HCT116 (cell line): ENCODE measurements at regions not wholly inside any gene's neighbourhood (a gene's known extent, or its start where the extent isn't known, plus 50 kb on each side); places are given as distances from the start of the nearest gene placed in this dataset.

Experiments
- ATAC-seq: fragments of 200-7000 bp; cut with Tn5 transposase; 2 replicates; pipeline ENCODE4 v1.9.1; 2020; ENCODE audit warnings: mild to moderate bottlenecking, moderate library complexity
- BruUV-seq: library from RNA; stranded (reverse); fragments of 400-500 nt; replicated peaks from 2 replicates; lab custom pipeline; 2021; lab: Mats Ljungman, UMichigan
- CTCF ChIA-PET: fragments of 300-600 bp; sonication (Branson Sonifier 250); formaldehyde crosslinking; loops from one replicate; lab custom pipeline; 2021; ENCODE audit warnings: antibody characterized with exemption; lab: Charles Lee
- POLR2A ChIA-PET: fragments of 300-600, 350-600 bp; sonication (Branson Sonifier 250); formaldehyde crosslinking; loops from one replicate; lab custom pipeline; 2021; ENCODE audit warnings: antibody characterized with exemption; lab: Charles Lee
- RAD21 ChIA-PET, 2 experiments: fragments of 300-600 bp; sonication (Branson Sonifier 250); formaldehyde crosslinking; loops; one replicate each; lab custom pipeline; 2023; ENCODE audit warnings: low total read pairs in 2 of 2; ENCODE audit not compliant: uncharacterized antibody in 2 of 2, unreplicated experiment in 2 of 2, low non-redundant PET in 1 of 2; lab: Charles Lee
- DNase-seq: peaks from one replicate; pipeline ENCODE4 v3.0.0-alpha.2; 2010; ENCODE audit warnings: low read depth, low spot score
- H2AFZ ChIP-seq: fragments of 200-600 bp; shearing (Covaris generic), sonication (generic); 2 replicates; pipeline ENCODE4 v1.6.1; 2017; ENCODE audit warnings: low read depth, mixed run types, mixed read lengths, antibody characterized with exemption, low read length; ENCODE audit not compliant: poor library complexity, severe bottlenecking
- H3K27ac ChIP-seq: 2 replicates; pipeline ENCODE4 v1.5.1; 2012; ENCODE audit warnings: low read depth, low read length
- H3K27me3 ChIP-seq: fragments of 200-600 bp; sonication (generic); 2 replicates; pipeline ENCODE4 v1.6.1; 2016; ENCODE audit warnings: mixed run types, low read length, mixed read lengths; ENCODE audit not compliant: insufficient read depth
- H3K36me3 ChIP-seq, 2 experiments: fragments of 200-500 bp in 1 of 2; fragments of 200-600 bp in 1 of 2; sonication (Bioruptor generic) in 1 of 2; sonication (generic) in 1 of 2; 2 replicates each; pipeline versions ENCODE4 v1.5.1 to v1.6.1; 2014 to 2016; ENCODE audit warnings: low read length in 2 of 2, inconsistent platforms in 1 of 2, mixed read lengths in 1 of 2, mixed run types in 1 of 2; ENCODE audit not compliant: insufficient read depth in 2 of 2, control insufficient read depth in 1 of 2
- H3K4me1 ChIP-seq, 2 experiments: fragments of 200-600 bp in 1 of 2; sonication (generic) in 1 of 2; 2 replicates each; pipeline versions ENCODE4 v1.5.1 to v1.6.1; 2012 to 2017; ENCODE audit warnings: low read length in 2 of 2, inconsistent platforms in 1 of 2, mild to moderate bottlenecking in 1 of 2, mixed read lengths in 1 of 2, mixed run types in 1 of 2, moderate library complexity in 1 of 2; ENCODE audit not compliant: insufficient read depth in 2 of 2, control insufficient read depth in 1 of 2
- H3K4me2 ChIP-seq: fragments of 200-600 bp; sonication (generic); 2 replicates; pipeline ENCODE4 v1.6.1; 2017; ENCODE audit warnings: mixed run types, low read length, mixed read lengths
- H3K4me3 ChIP-seq, 2 experiments: fragments of 200-600 bp in 1 of 2; sonication (generic) in 1 of 2; replicated peaks in 1 of 2; 2 replicates each; pipeline ENCODE4 v1.5.1; 2011 to 2016; ENCODE audit warnings: low read length in 2 of 2, control low read depth in 1 of 2, low read depth in 1 of 2, mild to moderate bottlenecking in 1 of 2, mixed read lengths in 1 of 2, mixed run types in 1 of 2
- H3K79me2 ChIP-seq: fragments of 200-600 bp; sonication (generic); 2 replicates; pipeline ENCODE4 v1.6.1; 2017; ENCODE audit warnings: mild to moderate bottlenecking, mixed run types, low read length, moderate library complexity, mixed read lengths; ENCODE audit not compliant: insufficient read depth
- H3K9ac ChIP-seq: fragments of 200-600 bp; sonication (generic); 2 replicates; pipeline ENCODE4 v1.6.1; 2016; ENCODE audit warnings: low read length, mixed read lengths
- H3K9me2 ChIP-seq: fragments of 200-600 bp; sonication (generic), shearing (Covaris generic); 2 replicates; pipeline ENCODE4 v1.6.1; 2017; ENCODE audit warnings: mixed run types, mild to moderate bottlenecking, moderate library complexity; ENCODE audit not compliant: insufficient read depth
- H3K9me3 ChIP-seq, 2 experiments: fragments of 200-500 bp in 1 of 2; fragments of 200-600 bp in 1 of 2; sonication (Bioruptor generic) in 1 of 2; sonication (generic) in 1 of 2; 2 replicates each; pipeline ENCODE4 v1.6.1; 2014 to 2017; ENCODE audit warnings: low read length in 2 of 2, mixed read lengths in 2 of 2, inconsistent platforms in 1 of 2, low read depth in 1 of 2, mild to moderate bottlenecking in 1 of 2, mixed run types in 1 of 2, moderate library complexity in 1 of 2; ENCODE audit not compliant: control insufficient read depth in 1 of 2, insufficient read depth in 1 of 2
- H4K20me1 ChIP-seq: fragments of 200-600 bp; sonication (generic), shearing (Covaris generic); 2 replicates; pipeline ENCODE4 v1.6.1; 2017; ENCODE audit warnings: mixed run types, mild to moderate bottlenecking, moderate library complexity; ENCODE audit not compliant: insufficient read depth
- CBX3 ChIP-seq: IDR thresholded peaks from 2 replicates; pipeline ENCODE4 v1.6.1; 2012; ENCODE audit warnings: low read depth
- CEBPB ChIP-seq: IDR thresholded peaks from 2 replicates; pipeline ENCODE4 v1.6.1; 2012; ENCODE audit warnings: low read depth
- EGR1 ChIP-seq: IDR thresholded peaks from 2 replicates; pipeline ENCODE4 v1.6.1; 2012; ENCODE audit warnings: low read depth
- ELF1 ChIP-seq: IDR thresholded peaks from 2 replicates; pipeline ENCODE4 v1.6.1; 2012; ENCODE audit warnings: low read depth, borderline replicate concordance
- FOSL1 ChIP-seq: IDR thresholded peaks from 2 replicates; pipeline ENCODE4 v1.6.1; 2012; ENCODE audit warnings: low read depth
- JUND ChIP-seq: IDR thresholded peaks from 2 replicates; pipeline ENCODE4 v1.6.1; 2012
- RAD21 ChIP-seq: IDR thresholded peaks from 2 replicates; pipeline ENCODE4 v1.6.1; 2012; ENCODE audit warnings: low read depth, mild to moderate bottlenecking
- SIN3A ChIP-seq: IDR thresholded peaks from 2 replicates; pipeline ENCODE4 v1.6.1; 2012; ENCODE audit warnings: low read depth
- SP1 ChIP-seq: IDR thresholded peaks from 2 replicates; pipeline ENCODE4 v1.6.1; 2012; ENCODE audit warnings: low read depth
- SRF ChIP-seq: IDR thresholded peaks from 2 replicates; pipeline ENCODE4 v1.6.1; 2012; ENCODE audit warnings: low read depth
- TCF7L2 ChIP-seq: IDR thresholded peaks from 2 replicates; pipeline ENCODE4 v1.7.0; 2011; ENCODE audit warnings: borderline replicate concordance, inconsistent platforms; ENCODE audit not compliant: insufficient read depth, insufficient read length; ENCODE audit errors: extremely low read depth
- ZFX ChIP-seq: fragments of 450-650 bp; IDR thresholded peaks from 2 replicates; pipeline ENCODE4 v1.6.1; 2017
- ZNF274 ChIP-seq: fragments of 200-500 bp; sonication (Bioruptor generic); IDR thresholded peaks from 2 replicates; pipeline ENCODE4 v1.6.1; 2014; ENCODE audit warnings: mild to moderate bottlenecking, low read depth, low read length, inconsistent platforms
- intact Hi-C: fragments of 100-400 bp; cut with micrococcal nuclease; formaldehyde crosslinking; loops from 2 replicates; pipeline ENCODE4 v1.10.0; 2022
- TF ChIP-seq, protein P1 (sequence below): IDR thresholded peaks from 2 replicates; pipeline ENCODE4 v1.6.1; 2012; ENCODE audit warnings: low read depth
- TF ChIP-seq, protein P2 (sequence below): IDR thresholded peaks from 2 replicates; pipeline ENCODE4 v1.6.1; 2011; ENCODE audit warnings: mild to moderate bottlenecking, low read length, moderate library complexity; ENCODE audit not compliant: insufficient replicate concordance; ENCODE audit errors: extremely low read depth
- TF ChIP-seq, protein P3 (sequence below): IDR thresholded peaks from 2 replicates; pipeline ENCODE4 v1.6.1; 2012
- TF ChIP-seq, protein P4 (sequence below): IDR thresholded peaks from 2 replicates; pipeline ENCODE4 v1.6.1; 2012
- TF ChIP-seq, protein P5 (sequence below), 3 experiments: fragments of 200-600 bp in 1 of 3; sonication (generic) in 1 of 3; IDR thresholded peaks in 2 of 3; conservative IDR thresholded peaks in 1 of 3; 2 replicates each; pipeline ENCODE4 v1.5.1; 2012 to 2017; ENCODE audit warnings: low read depth in 2 of 3, low read length in 2 of 3, antibody characterized with exemption in 1 of 3, borderline replicate concordance in 1 of 3, control low read depth in 1 of 3, mild to moderate bottlenecking in 1 of 3, mixed read lengths in 1 of 3, mixed run types in 1 of 3, moderate library complexity in 1 of 3; ENCODE audit not compliant: insufficient read depth in 1 of 3

DNA sequence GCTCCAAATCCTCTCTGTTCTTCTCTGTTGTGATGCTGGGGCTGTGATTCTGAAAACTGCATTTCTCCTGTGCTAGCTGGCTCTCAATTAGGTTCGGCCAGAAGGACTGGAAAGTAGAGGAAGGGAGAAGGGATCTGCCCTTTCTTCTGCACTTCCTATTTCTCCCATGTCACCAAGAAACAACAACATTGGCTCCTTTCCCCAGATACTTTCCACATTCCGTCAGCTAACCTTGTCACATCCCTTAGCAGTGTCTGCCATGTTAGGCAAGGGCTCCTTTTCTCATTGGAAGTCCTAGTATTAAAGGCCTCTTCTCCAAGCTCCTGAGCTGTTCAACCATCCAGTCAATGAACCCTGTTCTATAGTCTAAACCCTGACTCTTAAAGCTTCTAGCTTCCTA lies 171.1 kb downstream of the ZNF621 start:
- H3K9ac ChIP-seq = no peak overlapping the region
- ChIA-PET CTCF (no interaction called here), RAD21 (no interaction called here), POLR2A (no interaction called here)
- H2AFZ ChIP-seq = no peak overlapping the region
- H3K4me1 ChIP-seq = no peaks in the 10 kb centered on the region
- H3K79me2 ChIP-seq = no peaks in the 10 kb centered on the region
- intact Hi-C loops = no loop called here
- H3K4me3 ChIP-seq = no peak overlapping the region
- TF ChIP-seq ZNF274 = no peak
- TF ChIP-seq SIN3A = no peak
- TF ChIP-seq, protein P1, sequence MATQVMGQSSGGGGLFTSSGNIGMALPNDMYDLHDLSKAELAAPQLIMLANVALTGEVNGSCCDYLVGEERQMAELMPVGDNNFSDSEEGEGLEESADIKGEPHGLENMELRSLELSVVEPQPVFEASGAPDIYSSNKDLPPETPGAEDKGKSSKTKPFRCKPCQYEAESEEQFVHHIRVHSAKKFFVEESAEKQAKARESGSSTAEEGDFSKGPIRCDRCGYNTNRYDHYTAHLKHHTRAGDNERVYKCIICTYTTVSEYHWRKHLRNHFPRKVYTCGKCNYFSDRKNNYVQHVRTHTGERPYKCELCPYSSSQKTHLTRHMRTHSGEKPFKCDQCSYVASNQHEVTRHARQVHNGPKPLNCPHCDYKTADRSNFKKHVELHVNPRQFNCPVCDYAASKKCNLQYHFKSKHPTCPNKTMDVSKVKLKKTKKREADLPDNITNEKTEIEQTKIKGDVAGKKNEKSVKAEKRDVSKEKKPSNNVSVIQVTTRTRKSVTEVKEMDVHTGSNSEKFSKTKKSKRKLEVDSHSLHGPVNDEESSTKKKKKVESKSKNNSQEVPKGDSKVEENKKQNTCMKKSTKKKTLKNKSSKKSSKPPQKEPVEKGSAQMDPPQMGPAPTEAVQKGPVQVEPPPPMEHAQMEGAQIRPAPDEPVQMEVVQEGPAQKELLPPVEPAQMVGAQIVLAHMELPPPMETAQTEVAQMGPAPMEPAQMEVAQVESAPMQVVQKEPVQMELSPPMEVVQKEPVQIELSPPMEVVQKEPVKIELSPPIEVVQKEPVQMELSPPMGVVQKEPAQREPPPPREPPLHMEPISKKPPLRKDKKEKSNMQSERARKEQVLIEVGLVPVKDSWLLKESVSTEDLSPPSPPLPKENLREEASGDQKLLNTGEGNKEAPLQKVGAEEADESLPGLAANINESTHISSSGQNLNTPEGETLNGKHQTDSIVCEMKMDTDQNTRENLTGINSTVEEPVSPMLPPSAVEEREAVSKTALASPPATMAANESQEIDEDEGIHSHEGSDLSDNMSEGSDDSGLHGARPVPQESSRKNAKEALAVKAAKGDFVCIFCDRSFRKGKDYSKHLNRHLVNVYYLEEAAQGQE = no peak
- no peak for TF ChIP-seq RAD21
- no peak for TF ChIP-seq TCF7L2
- TF ChIP-seq SP1 = no peak
- TF ChIP-seq CBX3 = no peak
- no peak for TF ChIP-seq CEBPB
- no peak for TF ChIP-seq ELF1
- no peak for TF ChIP-seq FOSL1
- TF ChIP-seq ZFX = no peak
- TF ChIP-seq EGR1 = no peak
- no peak for TF ChIP-seq JUND
- TF ChIP-seq, protein P2, sequence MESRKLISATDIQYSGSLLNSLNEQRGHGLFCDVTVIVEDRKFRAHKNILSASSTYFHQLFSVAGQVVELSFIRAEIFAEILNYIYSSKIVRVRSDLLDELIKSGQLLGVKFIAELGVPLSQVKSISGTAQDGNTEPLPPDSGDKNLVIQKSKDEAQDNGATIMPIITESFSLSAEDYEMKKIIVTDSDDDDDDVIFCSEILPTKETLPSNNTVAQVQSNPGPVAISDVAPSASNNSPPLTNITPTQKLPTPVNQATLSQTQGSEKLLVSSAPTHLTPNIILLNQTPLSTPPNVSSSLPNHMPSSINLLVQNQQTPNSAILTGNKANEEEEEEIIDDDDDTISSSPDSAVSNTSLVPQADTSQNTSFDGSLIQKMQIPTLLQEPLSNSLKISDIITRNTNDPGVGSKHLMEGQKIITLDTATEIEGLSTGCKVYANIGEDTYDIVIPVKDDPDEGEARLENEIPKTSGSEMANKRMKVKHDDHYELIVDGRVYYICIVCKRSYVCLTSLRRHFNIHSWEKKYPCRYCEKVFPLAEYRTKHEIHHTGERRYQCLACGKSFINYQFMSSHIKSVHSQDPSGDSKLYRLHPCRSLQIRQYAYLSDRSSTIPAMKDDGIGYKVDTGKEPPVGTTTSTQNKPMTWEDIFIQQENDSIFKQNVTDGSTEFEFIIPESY = no peak
- TF ChIP-seq, protein P3, sequence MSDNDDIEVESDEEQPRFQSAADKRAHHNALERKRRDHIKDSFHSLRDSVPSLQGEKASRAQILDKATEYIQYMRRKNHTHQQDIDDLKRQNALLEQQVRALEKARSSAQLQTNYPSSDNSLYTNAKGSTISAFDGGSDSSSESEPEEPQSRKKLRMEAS = no peak
- TF ChIP-seq, protein P4, sequence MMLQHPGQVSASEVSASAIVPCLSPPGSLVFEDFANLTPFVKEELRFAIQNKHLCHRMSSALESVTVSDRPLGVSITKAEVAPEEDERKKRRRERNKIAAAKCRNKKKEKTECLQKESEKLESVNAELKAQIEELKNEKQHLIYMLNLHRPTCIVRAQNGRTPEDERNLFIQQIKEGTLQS = no peak
- TF ChIP-seq, protein P5, sequence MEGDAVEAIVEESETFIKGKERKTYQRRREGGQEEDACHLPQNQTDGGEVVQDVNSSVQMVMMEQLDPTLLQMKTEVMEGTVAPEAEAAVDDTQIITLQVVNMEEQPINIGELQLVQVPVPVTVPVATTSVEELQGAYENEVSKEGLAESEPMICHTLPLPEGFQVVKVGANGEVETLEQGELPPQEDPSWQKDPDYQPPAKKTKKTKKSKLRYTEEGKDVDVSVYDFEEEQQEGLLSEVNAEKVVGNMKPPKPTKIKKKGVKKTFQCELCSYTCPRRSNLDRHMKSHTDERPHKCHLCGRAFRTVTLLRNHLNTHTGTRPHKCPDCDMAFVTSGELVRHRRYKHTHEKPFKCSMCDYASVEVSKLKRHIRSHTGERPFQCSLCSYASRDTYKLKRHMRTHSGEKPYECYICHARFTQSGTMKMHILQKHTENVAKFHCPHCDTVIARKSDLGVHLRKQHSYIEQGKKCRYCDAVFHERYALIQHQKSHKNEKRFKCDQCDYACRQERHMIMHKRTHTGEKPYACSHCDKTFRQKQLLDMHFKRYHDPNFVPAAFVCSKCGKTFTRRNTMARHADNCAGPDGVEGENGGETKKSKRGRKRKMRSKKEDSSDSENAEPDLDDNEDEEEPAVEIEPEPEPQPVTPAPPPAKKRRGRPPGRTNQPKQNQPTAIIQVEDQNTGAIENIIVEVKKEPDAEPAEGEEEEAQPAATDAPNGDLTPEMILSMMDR (IDR thresholded peaks at IDR 0.05 in 2 of 3, conservative IDR thresholded peaks at IDR 0.05 in 1 of 3; ENCODE audit: borderline replicate concordance in 1 of 3, insufficient read depth in 1 of 3, low read depth in 2 of 3, low read length in 2 of 3) = no peak
- no peak for TF ChIP-seq SRF
- peaks cover 0 to 3% of the 10 kb centered on the region in 2 experiments; a peak in 1 of 4 replicates for H3K9me3 ChIP-seq
- no peaks in the 10 kb centered on the region for H3K9me2 ChIP-seq
- no peak for ATAC-seq
- no peak overlapping the region for H3K27ac ChIP-seq
- H3K27me3 ChIP-seq = peaks cover 22% of the 10 kb centered on the region
- DNase-seq = no peak
- no peak overlapping the region for H3K4me2 ChIP-seq
- H4K20me1 ChIP-seq = no peaks in the 10 kb centered on the region
- no peaks in the 10 kb centered on the region for H3K36me3 ChIP-seq
- BruUV-seq = no TSS peak
